HepG2 (cell line): ENCODE measurements at regions not wholly inside any gene's neighbourhood (a gene's known extent, or its start where the extent isn't known, plus 50 kb on each side); places are given as distances from the start of the nearest gene placed in this dataset.
A peak's percentile ranks its signal among the peaks of the same experiment; 100 is the strongest.

Experiments used
- CBX2 ChIP-seq, 2 experiments: fragments of 200-600 bp in 1 of 2; sonication (generic); formaldehyde crosslinking in 1 of 2; IDR thresholded peaks; 2 replicates each; pipeline versions ENCODE4 v1.7.0 to v1.8.1; 2018 to 2022; ENCODE audit warnings: low read depth in 2 of 2, low read length in 1 of 2, mild to moderate bottlenecking in 1 of 2, missing genetic modification reagents in 1 of 2
- CEBPG ChIP-seq: IDR thresholded peaks from 2 replicates; pipeline ENCODE4 v1.6.1; 2016
- IKZF4 ChIP-seq: sonication (generic); formaldehyde crosslinking; IDR thresholded peaks from 2 replicates; pipeline ENCODE4 v1.5.1; 2020; ENCODE audit warnings: borderline replicate concordance, mild to moderate bottlenecking, low read depth, missing genetic modification reagents; ENCODE audit errors: not compliant biosample characterization
- KDM3A ChIP-seq: IDR thresholded peaks from 2 replicates; pipeline ENCODE4 v1.6.1; 2018; ENCODE audit warnings: low read depth, missing compliant biosample characterization
- KMT2B ChIP-seq: IDR thresholded peaks from 2 replicates; pipeline ENCODE4 v1.6.1; 2016; ENCODE audit warnings: missing genetic modification reagents, missing compliant biosample characterization
- MLLT10 ChIP-seq: sonication (generic); formaldehyde crosslinking; IDR thresholded peaks from 2 replicates; pipeline ENCODE4 v1.4.0; 2020; ENCODE audit warnings: missing genetic modification reagents
- NFIC ChIP-seq: IDR thresholded peaks from 2 replicates; pipeline ENCODE4 v1.6.1; 2012; ENCODE audit warnings: mild to moderate bottlenecking, low read length, inconsistent platforms
- POGZ ChIP-seq: sonication (generic); formaldehyde crosslinking; IDR thresholded peaks from 2 replicates; pipeline ENCODE4 v1.4.0; 2020; ENCODE audit warnings: mild to moderate bottlenecking, missing genetic modification reagents
- RXRA ChIP-seq: sonication (generic); formaldehyde crosslinking; IDR thresholded peaks from 2 replicates; pipeline ENCODE4 v1.5.1; 2020; ENCODE audit warnings: missing genetic modification reagents
- SMC3 ChIP-seq: IDR thresholded peaks from 2 replicates; pipeline ENCODE4 v1.6.1; 2011; ENCODE audit warnings: low read length, improper control_type of control experiment
- THRA ChIP-seq: sonication (generic); formaldehyde crosslinking; IDR thresholded peaks from 2 replicates; pipeline ENCODE4 v1.4.0; 2020; ENCODE audit warnings: missing genetic modification reagents, borderline replicate concordance
- ZBTB33 ChIP-seq: sonication (generic); formaldehyde crosslinking; IDR thresholded peaks from 2 replicates; pipeline ENCODE4 v1.4.0; 2020; ENCODE audit warnings: missing genetic modification reagents
- ZNF251 ChIP-seq: sonication (generic); formaldehyde crosslinking; IDR thresholded peaks from 2 replicates; pipeline ENCODE4 v1.9.0; 2021; ENCODE audit warnings: mild to moderate bottlenecking, missing genetic modification reagents
- ZNF331 ChIP-seq: sonication (generic); formaldehyde crosslinking; IDR thresholded peaks from 2 replicates; pipeline ENCODE4 v1.4.0; 2020; ENCODE audit warnings: missing genetic modification reagents
- ZNF333 ChIP-seq: sonication (generic); formaldehyde crosslinking; IDR thresholded peaks from 2 replicates; pipeline ENCODE4 v1.4.0; 2020; ENCODE audit warnings: mild to moderate bottlenecking, missing genetic modification reagents, borderline replicate concordance
- ZNF672 ChIP-seq: sonication (generic); formaldehyde crosslinking; IDR thresholded peaks from 2 replicates; pipeline ENCODE4 v1.8.1; 2022; ENCODE audit warnings: missing genetic modification reagents
- TF ChIP-seq, protein P1 (sequence below): sonication (generic); formaldehyde crosslinking; IDR thresholded peaks from 2 replicates; pipeline ENCODE4 v1.5.1; 2020; ENCODE audit warnings: mild to moderate bottlenecking, moderate library complexity, missing genetic modification reagents
- TF ChIP-seq, protein P2 (sequence below): IDR thresholded peaks from 2 replicates; pipeline ENCODE4 v1.6.1; 2016; ENCODE audit warnings: missing biosample characterization, missing genetic modification reagents, low read depth
- TF ChIP-seq, protein P3 (sequence below): sonication (generic); formaldehyde crosslinking; IDR thresholded peaks from 2 replicates; pipeline ENCODE4 v1.8.1; 2023; ENCODE audit warnings: mild to moderate bottlenecking, moderate library complexity, missing genetic modification reagents
- TF ChIP-seq, protein P4 (sequence below): sonication (generic); formaldehyde crosslinking; IDR thresholded peaks from 2 replicates; pipeline ENCODE4 v1.5.0; 2020; ENCODE audit warnings: missing genetic modification reagents
- TF ChIP-seq, protein P5 (sequence below): sonication (generic); formaldehyde crosslinking; IDR thresholded peaks from 2 replicates; pipeline ENCODE4 v1.8.0; 2022; ENCODE audit warnings: mild to moderate bottlenecking, missing genetic modification reagents, moderate library complexity

GRCh38 chr5:96297867-96298266, 135.2 kb downstream of the PCSK1 start (continued):
- TF ChIP-seq, protein P1, sequence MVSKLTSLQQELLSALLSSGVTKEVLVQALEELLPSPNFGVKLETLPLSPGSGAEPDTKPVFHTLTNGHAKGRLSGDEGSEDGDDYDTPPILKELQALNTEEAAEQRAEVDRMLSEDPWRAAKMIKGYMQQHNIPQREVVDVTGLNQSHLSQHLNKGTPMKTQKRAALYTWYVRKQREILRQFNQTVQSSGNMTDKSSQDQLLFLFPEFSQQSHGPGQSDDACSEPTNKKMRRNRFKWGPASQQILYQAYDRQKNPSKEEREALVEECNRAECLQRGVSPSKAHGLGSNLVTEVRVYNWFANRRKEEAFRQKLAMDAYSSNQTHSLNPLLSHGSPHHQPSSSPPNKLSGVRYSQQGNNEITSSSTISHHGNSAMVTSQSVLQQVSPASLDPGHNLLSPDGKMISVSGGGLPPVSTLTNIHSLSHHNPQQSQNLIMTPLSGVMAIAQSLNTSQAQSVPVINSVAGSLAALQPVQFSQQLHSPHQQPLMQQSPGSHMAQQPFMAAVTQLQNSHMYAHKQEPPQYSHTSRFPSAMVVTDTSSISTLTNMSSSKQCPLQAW, result peak; percentile 90
- TF ChIP-seq ZNF333 (CRISPR knock-in tag) (no peak), CBX2 (IDR thresholded peaks at IDR 0.05; ENCODE audit: low read depth, low read length) (no peak), CBX2 (CRISPR knock-in tag; IDR thresholded peaks at IDR 0.05; ENCODE audit: low read depth) (no peak), ZNF251 (no peak), ZNF672 (no peak), ZNF331 (CRISPR knock-in tag) (peak; percentile 87), NFIC (peak; percentile 78), SMC3 (peak; percentile 62; the same call in 1 of the 2 replicates), KDM3A (CRISPR knock-in tag) (peak; percentile 77; the same call in 1 of the 2 replicates), CEBPG (CRISPR knock-in tag) (peak; percentile 99), ZBTB33 (peak; percentile 68; the same call in 1 of the 2 replicates), IKZF4 (CRISPR knock-in tag) (no peak), MLLT10 (CRISPR knock-in tag) (no peak), KMT2B (CRISPR knock-in tag) (peak; percentile 40; the same call in 1 of the 2 replicates), POGZ (CRISPR knock-in tag) (peak; percentile 94), THRA (CRISPR knock-in tag) (peak; percentile 90), RXRA (peak; percentile 73; the same call in 1 of the 2 replicates)
- TF ChIP-seq, protein P2, sequence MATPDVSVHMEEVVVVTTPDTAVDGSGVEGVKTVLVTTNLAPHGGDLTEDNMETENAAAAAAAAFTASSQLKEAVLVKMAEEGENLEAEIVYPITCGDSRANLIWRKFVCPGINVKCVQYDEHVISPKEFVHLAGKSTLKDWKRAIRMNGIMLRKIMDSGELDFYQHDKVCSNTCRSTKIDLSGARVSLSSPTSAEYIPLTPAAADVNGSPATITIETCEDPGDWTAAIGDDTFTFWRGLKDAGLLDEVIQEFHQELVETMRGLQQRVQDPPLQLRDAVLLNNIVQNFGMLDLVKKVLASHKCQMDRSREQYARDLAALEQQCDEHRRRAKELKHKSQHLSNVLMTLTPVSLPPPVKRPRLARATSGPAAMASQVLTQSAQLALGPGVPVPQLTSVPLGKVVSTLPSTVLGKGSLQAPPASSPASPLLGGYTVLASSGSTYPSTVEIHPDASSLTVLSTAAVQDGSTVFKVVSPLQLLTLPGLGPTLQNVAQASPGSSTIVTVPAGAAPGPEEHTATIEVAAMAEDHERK, result peak; percentile 30; the same call in 1 of the 2 replicates
- TF ChIP-seq, protein P3, sequence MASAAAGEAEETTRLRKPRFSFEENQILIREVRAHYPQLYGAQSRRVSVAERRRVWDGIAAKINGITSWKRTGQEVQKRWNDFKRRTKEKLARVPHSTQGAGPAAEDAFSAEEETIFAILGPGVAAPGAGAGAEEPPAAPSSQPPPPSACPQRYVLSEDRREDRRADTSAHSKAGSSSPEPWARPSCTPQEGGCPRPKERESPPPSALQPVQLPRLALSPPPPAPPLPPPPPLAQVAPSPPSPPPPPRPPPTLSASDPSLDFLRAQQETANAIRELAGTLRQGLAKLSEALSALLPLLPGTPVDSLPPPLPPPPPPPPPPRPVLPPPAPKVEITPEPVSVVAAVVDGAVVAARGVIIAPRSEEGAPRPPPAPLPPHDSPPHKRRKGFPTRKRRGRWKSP (CRISPR knock-in tag), result peak; percentile 75; the same call in 1 of the 2 replicates
- TF ChIP-seq, protein P4, sequence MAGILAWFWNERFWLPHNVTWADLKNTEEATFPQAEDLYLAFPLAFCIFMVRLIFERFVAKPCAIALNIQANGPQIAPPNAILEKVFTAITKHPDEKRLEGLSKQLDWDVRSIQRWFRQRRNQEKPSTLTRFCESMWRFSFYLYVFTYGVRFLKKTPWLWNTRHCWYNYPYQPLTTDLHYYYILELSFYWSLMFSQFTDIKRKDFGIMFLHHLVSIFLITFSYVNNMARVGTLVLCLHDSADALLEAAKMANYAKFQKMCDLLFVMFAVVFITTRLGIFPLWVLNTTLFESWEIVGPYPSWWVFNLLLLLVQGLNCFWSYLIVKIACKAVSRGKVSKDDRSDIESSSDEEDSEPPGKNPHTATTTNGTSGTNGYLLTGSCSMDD, result no peak
- TF ChIP-seq, protein P5, sequence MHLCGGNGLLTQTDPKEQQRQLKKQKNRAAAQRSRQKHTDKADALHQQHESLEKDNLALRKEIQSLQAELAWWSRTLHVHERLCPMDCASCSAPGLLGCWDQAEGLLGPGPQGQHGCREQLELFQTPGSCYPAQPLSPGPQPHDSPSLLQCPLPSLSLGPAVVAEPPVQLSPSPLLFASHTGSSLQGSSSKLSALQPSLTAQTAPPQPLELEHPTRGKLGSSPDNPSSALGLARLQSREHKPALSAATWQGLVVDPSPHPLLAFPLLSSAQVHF, result no peak
